GM21367 (cell line): ENCODE measurements at regions not wholly inside any gene's neighbourhood (a gene's known extent, or its start where the extent isn't known, plus 50 kb on each side); places are given as distances from the start of the nearest gene placed in this dataset.
"Not testable (repeated sequence)": the region's sequence is repeated elsewhere in the genome, so short reads cannot be mapped to it uniquely, and the experiment has no call there.

ENCODE experiments used
- ATAC-seq: cut with Tn5 transposase; IDR thresholded peaks from one replicate; pipeline ENCODE4 v1.9.1; 2021; ENCODE audit not compliant: unreplicated experiment

DNA sequence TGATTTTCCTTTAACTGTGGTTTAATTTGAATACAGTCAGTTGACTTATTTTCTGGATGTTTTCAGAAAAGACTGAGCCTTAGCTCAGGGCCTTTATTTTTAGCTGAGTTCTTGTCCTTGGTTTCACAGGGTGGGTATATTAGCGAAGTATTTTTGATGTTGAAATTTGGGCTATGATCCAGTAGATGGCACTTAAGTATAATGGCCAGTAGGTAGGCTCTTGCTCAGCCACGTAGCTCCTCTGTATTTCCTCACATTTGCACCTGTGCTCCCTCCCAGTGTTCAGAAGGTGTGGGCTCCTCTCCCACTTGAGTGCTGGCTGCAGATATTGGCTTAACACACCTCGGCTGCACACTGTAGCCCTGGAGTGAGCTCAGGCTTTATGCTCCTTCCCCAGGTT lies 549.9 kb upstream of the AMOT start:
- no peak for ATAC-seq

DNA sequence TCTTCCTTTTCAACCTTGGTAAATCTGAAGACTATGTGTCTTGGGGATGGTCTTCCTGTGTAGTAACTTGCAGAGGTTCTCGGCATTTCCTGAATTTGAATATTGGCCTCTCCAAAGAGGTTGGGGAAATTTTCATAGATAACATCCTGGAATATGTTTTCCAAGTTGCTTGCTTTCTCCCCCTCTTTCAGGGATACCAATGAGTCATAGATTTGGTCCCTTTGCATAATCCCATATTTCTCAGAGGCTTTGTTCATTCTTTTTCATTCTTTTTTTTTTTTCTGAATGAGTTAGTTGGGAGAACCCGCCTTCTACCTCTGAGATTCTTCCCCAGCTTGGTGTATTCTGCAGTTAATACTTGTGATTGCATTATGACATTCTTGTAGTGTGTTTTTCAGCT lies 549.2 kb upstream of the AMOT start:
- no peak for ATAC-seq

DNA sequence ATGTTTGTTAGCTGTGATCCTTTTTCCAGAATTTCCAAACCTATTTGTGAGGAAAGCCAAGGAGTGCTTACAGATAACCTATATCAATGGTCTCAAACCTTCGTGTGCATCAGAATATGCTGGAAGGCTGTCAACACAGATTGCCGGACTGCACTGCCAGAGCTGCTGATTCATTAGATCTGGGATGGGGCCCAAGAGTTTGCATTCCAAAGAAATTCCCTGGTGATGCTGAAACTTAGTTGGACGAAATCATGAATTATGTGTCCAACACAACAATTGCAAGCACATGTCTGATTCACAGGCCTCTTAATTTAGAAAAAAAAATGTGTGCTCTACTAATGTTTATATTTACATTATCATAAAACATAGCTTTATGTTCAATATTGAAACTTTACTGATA lies 544.0 kb upstream of the AMOT start:
- no peak for ATAC-seq

DNA sequence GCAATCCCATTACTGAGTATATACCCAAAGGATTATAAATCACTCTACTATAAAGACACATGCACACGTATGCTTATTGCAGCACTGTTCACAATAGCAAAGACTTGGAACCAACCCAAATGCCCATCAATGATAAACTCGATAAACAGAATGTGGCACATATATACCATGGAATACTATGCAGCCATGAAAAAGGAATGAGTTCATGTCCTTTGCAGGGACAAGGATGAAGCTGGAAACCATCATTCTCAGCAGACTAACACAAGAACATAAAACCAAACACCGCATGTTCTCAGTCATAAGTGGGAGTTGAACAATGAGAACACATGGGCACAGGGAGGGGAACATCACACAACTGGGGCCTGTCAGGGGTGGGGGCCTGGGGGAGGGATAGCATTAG lies 532.8 kb upstream of the AMOT start:
- not testable (repeated sequence) for ATAC-seq

DNA sequence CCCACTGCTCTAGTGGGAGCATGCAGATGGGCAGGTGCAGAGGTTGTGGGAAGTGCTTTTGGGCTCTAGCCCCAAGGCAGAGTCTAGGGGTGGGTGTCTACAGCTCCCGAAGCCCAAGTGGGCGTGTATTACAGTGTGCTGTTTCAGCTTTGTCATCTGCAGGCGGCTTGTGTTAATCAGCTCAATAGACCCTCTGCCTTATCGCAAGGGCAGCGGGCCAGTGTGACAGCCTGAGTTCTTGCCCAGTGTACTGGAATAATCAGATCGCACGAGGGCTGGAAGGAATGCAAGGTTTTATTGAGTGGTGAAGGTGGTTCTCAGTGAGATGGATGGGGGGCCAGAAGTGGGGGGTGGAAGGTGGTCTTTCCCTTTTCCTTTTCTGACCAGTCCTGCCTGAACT lies 529.4 kb upstream of the AMOT start:
- ATAC-seq = no peak

DNA sequence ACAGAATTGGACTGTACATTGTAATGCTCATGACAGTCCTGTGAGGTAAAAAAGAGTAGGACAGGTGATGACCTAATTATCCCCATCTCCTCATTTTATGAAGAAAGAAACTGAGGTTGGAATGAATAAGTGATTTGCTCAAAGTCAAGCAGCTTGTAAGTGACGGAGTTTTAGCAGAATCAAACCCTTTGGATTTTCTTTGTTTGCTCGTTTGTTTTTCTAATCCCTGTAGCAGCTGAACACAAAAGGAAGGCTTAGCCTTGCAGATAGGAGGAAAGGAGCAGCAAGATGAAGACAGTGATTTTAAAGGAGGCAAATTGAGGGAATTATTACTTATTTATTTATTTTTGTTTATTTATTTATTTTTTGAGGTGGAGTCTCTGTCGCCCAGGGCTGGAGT lies 528.4 kb upstream of the AMOT start:
- ATAC-seq = no peak

DNA sequence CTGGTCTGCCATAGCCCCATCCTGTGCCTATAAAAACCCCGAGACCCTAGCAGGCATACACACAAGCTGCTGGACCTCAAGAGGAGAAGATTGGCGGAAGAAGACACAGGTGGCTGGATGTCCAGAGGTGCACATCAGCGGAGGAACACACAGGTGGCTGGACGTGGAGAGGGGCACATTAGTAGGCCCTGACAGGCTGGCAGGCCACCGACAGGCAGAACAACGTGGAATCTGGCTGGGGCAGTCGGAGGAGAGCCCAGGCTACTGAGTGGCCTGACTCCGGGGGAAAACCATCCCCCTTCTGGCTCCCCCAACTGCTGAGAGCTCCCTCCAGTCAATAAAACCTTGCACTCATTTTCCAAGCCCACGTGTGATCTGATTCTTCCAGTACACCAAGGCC lies 512.5 kb upstream of the AMOT start:
- ATAC-seq = no peak

DNA sequence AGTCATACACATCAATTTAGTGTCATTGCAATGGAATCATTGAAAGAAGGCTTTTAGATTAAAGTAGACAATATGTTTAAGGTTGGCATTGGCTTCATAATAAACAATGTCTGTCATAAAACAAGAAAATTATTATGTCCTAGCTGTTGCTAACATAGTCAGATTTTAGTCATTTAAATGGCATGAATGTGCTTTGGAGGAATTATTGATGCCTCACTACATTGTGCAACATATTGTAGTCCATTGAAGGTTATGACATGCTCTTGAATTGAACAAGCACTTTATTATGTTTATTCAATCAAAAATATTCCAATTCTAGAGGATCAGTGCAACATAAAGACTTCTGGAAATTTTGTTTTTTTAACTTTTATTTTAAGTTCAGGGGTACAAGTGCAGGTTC lies 489.8 kb upstream of the AMOT start:
- ATAC-seq = no peak

DNA sequence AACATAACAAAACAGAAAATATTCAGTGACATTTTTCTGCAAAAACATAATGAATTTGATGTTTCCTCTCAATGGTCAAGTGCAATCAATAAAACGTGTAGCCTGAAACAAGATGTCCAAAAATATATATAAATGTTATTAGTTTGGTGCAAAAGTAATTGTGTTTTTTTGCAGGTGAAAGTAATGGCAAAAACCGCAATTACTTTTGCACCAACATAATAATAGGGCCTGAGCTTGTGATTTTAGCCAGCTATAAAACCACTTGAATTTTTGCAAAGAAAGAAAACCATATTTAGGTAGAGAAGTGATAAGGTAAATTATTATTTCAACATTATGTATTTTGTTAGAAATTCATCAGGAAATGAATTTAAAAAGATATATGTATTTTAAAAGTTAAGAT lies 475.3 kb upstream of the AMOT start:
- no peak for ATAC-seq

DNA sequence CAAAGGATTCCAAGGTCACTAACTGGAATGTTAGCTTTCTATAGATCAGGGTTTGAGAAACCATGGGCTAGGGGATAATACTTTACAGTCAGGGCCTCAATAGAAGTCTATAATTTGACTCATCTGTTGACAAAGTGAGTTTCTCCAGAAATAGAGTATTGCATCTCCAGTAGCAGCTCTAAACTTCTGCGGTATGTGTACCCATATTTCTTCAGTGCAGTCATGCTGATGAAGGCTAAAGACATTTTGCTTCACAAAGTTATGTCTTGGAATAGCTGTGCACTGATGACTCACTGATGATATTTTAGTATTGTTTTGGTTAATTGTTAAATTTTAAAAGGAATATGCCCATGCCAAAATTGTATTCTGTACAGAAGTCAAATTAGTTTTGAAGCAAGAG lies 464.9 kb upstream of the AMOT start:
- ATAC-seq = no peak

DNA sequence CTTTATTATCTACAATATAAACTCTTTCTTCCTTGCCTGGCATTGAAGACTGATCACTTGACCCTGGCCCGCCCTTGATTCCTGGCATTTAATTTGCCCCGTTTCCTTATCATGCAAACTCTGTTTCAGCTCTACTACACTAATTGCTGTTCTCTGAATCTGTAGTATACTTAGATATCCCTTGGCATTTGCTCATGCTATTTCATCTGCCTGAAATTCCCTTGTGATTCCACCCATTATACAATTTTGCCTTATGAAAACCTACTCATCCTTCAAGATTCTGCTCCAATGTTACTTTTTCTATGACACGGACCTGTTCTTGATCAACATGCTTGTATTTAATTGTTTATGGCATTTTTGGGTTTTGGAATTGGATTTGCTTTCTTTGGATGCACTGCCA lies 459.9 kb upstream of the AMOT start:
- ATAC-seq = no peak

DNA sequence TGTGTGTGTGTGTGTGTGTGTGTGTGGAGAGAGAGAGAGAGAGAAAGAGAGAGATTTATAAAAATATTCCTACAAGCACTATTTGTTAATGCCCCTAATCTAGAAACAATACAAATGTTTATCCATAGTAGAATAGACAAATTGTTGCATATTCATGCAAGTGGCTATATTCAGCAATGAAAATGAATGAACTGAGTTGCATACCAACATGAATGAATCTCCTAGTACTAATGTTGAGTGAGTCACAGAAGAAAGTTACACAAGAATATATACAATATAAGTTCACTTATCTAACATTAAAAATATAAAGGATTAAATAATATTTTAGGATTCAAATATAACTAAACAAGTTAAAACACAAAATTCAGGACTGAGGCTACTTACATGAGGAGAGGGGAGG lies 456.8 kb upstream of the AMOT start:
- no peak for ATAC-seq

DNA sequence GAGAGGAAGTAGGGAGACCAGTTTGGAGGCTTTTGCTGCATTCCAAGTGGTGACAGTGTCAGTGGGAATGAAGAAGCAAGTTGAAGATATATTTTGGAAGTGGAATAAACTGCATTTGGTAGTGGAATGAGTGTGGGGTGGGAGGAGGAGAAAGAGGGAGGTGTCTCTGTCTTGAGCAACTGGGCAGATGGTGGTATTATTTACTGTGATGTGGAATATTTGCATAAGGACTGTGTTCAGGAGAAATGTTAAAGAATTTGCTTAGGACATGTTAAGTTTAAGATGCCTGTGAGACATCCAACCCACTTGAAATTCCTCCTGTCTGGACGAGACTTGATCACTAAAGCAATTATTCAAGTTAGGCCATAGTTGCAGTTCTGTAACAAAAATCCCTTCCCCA lies 448.9 kb upstream of the AMOT start:
- ATAC-seq = no peak

DNA sequence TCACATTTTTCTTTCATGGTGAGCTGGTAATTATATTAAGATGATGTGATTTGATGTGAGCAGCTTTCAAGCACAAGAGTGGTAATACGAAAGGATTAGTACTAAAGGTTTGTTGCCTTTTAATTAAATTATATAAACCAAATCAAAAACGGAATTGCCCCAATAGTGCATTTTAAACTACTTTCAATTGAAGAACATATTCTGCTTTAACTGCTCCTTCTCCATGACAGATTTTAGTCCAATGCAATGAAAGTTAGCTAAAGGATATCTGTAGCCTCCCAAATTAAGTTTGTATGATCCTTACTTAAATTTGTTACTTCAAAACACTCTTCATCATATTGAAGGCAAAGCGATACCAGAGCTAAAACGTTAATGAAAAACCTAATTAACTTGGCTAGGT lies 447.1 kb upstream of the AMOT start:
- no peak for ATAC-seq

DNA sequence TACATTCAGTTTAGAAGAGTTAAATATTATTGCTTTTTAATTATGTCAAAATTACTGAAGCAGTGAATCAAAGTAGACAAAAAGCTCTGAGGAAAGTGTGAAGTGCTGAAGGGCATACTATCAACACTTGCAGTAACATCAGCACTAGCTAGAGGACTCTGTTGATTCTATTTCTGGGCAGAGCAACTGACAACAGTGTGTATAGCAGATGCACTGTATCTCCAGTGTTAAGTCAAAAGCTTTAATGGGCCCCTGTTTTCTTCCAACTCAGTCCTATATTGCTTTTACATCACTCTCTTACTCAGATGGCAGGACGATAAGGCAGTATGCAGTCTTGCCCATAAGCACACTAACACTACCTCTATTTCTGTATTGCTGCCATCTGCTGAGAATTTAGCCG lies 435.2 kb upstream of the AMOT start:
- ATAC-seq = no peak

DNA sequence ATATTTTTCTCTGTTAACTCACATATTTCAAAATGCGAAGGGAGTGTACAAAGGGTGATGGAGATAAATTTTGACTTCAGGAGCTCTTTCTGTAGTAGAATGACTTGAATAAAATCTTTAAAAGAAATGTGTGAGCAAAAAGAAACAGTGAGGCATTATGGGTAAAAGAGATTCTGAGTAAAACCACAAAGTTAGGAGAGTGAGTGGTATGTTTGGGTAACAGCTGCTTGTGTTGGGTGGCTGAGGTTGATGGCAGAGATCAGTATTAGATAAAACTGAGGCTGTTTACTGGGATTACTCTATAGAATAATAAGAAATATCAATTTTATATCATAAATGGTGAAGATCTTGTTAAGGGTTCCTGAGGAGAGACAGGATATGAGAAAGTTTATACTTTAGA lies 434.2 kb upstream of the AMOT start:
- ATAC-seq = no peak

DNA sequence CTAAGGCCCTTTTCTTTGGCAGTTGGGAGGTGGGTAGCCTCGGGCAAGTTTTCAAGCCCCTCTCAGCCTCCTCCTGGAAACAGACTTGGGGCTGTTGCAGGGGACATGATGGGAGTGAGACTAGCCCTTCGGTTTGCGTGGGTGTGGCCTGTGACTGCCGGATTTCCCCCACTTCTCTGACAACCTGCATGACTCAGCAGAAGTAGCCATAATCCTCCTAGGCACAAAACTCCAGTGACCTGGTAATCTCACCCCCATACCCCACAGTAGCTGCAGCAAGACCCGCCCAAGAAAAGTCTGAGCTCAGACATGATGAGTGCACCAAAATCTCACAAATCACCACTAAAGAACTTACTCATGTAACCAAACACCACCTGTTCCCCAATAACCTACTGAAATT lies 433.7 kb upstream of the AMOT start:
- ATAC-seq = no peak

DNA sequence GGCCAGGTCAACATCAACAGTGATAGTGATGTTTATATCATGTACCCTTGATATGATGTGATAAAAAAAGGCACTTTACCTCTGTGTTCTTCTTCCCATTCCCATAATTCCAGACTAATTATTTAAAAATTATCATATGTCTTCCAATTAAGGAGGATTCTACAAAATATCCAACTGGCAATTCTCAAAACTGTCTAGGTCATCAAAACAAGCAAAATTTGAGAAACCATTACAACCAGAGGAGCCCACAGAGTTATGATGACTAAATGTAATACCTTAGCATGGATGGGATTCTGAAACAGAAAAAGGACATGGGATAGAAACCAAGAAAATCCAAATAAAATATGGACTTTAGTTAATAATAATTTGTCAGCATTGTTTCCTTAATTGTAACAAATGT lies 428.6 kb upstream of the AMOT start:
- no peak for ATAC-seq

DNA sequence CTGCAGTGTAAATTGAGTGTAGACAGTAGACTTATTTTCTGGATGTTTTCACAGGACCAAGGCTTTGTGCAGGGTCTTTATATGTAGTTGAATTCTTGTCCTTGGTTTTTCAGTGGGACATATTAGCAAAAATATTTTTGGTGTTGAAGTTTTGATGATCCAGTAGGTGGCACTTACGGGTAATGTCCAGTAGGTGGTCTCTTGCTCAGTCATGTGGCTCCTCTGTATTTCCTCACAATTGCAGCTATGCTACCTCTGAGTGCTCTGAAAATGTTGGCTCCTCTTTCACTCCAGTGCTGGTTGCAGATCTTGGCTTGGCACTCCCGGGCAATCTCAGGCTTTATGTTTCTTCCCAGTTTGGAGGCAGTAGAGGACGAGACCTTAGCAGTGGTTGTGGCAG lies 419.8 kb upstream of the AMOT start:
- no peak for ATAC-seq

DNA sequence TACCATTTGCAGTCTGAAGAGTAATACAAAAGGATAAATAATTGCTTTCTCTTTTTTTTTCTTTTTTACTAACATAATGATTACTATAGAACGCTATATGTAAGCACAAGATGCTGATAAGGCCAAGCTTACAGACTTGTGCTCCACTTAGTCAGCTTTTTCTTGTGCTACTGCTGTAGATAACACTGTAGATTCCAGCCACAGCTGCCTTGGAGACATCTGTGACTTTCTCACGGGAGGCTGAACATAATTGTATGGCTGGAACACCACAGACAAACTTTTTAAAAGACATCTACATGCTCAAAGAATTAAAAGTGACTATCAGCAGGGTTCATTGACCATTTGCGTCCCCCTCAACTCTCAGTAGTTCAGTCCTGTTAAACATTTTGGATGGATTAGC lies 381.7 kb upstream of the AMOT start:
- no peak for ATAC-seq

DNA sequence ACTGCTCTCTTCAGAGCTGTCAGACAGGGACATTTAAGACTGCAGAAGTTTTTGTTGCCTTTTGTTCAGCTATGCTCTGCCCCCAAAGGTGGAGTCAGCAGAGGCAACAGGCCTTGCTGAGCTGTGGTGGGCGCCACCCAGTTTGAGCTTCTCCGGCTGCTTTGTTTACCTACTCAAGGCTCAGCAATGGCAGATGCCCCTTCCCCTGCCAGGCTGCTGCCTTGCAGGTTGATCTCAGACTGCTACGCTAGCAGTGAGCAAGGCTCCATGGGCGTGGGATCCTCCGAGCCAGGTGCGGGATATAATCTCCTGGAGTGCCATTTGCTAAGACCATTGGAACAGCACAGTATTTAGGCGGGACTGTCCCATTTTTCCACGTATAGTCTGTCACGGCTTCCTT lies 371.4 kb upstream of the AMOT start:
- ATAC-seq = no peak

DNA sequence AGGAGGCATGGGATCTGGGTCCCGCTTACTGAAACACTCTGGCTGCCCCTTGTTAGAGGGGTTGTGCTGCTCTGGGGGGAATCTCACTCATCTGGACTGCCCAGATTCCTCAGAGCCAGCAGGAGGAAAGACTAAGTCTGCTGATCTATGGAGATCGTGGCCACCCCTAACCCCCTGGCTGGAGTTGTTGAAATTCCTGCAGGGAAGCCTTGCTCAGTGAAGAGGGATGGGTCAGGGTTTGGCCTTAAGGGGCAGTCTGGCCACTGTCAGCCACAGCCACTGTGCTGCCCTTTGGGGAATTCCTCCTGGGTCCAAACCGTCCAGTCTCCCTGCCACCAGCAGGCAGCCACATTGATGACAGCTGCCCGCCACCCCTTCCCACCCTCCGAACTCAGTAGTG lies 362.0 kb upstream of the AMOT start:
- no peak for ATAC-seq

DNA sequence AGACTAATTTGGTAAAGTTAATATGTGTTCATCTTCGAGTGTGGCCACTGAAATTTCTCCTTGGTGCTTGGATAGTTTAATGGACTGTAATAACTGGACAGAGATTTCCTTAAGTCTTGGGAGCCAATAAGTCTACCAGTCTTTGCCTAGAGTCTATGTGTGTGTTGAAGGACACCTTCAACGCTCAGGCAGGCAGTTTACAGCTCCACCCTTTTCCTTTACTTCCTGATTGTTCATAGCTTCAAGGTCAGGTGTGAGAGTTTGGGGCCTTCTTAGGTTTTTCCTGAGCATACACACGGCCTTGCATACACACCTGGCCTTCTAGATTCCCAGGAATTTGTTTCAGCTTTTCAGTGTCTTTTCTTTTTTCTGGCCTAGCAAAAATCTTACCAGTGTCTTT lies 355.3 kb upstream of the AMOT start:
- no peak for ATAC-seq

DNA sequence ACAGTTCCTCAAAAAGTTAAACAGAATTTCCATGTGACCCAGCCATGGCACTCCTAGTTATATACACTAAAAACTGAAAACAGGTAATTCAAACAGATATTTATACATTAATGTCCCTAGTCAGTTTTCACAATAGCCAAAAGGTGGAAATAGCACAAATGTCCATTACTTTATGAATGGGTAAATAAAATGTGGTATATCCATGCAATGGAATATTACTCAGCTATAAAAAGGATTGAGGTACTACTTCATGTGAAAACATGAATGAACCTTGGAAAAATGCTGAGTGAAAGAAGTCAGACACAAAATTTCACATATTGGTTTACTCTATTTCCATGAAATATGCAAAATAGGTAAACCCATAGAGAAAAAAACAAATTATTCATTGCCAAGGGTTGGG lies 351.8 kb upstream of the AMOT start:
- ATAC-seq = no peak
